Femur (tissue), 1 donor: ENCODE measurements at regions not wholly inside any gene's neighbourhood (a gene's known extent, or its start where the extent isn't known, plus 50 kb on each side); places are given as distances from the start of the nearest gene placed in this dataset.

Experiments used
- DNase-seq: peaks from one replicate; pipeline ENCODE4 v3.0.0-alpha.2; 2017

DNA sequence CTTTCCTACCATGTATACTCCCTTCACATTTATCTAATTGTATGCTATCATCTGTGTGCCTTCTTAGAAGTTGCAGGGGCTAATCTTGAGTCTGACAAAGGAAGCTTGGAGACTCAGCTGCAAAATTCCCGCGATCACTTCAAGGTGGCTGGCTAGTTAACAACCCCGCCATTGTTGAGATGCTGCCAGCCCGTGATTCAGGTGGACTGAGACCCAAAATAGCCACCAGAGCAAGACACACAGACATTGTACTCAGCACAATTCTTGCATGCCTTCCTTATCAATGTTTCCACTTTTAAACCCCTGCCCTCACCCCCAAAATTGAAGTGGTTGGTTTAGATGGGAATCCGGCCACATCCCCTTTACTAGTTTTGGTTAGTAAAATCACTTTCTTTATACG is 225.8 kb upstream of the ZNF717 start:
- DNase-seq = no peak

DNA sequence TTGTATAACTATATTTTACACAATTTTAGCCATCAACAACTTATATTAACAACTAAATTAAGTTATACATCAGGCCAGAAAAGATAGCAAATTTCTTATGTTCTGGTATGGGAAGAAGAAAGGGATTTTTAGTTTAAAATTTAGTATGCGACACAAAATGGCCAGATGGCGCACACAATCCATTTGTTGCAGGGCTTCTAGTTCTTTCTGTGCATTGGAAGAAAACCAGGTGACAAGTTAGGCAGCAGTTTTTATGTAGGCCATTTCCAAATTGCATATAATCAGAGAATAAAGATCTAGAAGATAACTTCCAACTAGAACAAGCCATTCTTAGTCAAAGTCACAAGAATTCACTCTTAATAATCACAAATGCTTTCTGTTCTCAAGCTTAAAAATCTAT is 230.1 kb upstream of the ZNF717 start:
- no peak for DNase-seq

DNA sequence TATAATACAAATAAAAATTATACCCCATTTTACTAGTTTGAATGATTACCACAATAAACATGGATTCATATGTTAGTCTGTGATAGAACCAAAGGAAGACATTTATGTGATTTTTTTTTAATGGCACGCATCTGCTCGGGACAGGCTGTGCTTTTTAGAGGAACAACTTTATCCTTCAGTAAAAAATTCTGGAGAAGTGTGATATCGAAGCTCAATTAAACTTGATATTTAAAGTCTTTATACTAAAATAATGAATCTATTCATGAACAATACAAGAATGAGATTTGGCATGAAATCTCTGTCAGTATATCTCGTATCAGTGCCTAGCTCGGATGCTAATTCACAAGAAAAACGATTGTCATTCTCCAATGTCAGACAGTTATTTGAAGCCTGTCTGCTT is 230.8 kb upstream of the ZNF717 start:
- no peak for DNase-seq

GRCh38 chr3:76016769-76017439 is 231.6 kb upstream of the ZNF717 start:
- no peak for DNase-seq

DNA sequence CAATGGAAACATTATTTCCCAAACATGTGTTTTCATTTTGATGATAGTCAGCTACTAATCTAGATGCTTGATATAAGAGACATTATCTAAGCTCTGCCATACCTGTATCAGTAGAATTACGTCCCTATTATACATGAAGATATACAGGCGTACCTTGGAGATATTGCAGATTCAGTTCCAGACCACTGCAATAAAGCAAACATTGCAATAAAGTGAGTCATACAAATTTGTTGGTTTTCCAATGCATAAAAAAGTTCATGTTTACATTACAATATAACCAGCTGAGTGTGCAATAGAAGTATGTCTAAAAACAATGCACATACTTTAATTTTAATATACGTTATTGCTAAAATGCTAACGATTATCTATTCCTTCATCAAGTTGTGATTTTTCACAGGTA is 236.0 kb upstream of the ZNF717 start:
- DNase-seq = no peak

GRCh38 chr3:76024640-76025039 is 239.3 kb upstream of the ZNF717 start:
- no peak for DNase-seq

GRCh38 chr3:76025561-76025960 is 240.2 kb upstream of the ZNF717 start:
- DNase-seq = no peak

GRCh38 chr3:76026379-76026778 is 241.0 kb upstream of the ZNF717 start:
- DNase-seq = no peak

- DNase-seq = no peak
Measured at GRCh38 chr3:76028774-76029173, 243.4 kb upstream of the ZNF717 start.

DNA sequence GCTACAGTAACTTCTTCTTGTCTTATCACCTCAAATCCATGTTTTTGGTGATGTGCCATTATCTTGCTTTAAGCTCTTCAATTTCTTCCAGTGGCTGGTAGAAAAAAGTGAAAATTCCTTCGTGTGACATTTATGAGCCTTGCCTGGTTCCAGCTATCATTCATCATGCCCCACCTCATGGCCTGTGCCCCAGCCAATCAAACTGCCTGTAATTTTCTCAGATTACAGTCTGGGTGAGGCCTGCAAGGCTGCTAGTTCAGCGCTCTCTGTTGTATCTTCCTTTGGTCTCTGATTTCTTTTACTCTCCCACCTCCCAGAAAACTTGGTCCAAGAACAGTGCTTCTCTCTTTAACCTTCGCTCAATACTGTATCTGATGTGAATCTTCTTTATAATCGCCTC is 249.3 kb upstream of the ZNF717 start:
- no peak for DNase-seq

DNA sequence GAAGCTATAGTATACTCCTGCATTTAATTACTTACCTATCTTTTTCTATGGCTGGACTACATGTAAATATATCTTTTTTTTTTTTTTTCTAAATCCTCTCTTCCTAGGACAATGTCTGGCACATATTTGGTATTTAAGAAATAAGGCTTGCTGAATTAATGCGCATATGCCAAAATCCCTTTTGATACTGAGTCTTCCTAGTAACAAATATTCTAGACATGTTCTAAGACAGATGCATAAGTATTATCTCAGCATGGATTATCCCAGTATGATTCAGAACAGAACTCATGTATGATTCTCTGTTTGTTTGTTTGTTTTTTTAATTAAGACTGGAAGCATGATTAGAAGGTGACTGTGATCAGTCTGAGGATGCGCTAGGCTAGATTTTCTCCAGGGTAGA is 249.8 kb upstream of the ZNF717 start:
- no peak for DNase-seq

GRCh38 chr3:76038949-76039348 is 253.6 kb upstream of the ZNF717 start:
- no peak for DNase-seq

GRCh38 chr3:76039431-76039830 is 254.1 kb upstream of the ZNF717 start:
- no peak for DNase-seq

DNA sequence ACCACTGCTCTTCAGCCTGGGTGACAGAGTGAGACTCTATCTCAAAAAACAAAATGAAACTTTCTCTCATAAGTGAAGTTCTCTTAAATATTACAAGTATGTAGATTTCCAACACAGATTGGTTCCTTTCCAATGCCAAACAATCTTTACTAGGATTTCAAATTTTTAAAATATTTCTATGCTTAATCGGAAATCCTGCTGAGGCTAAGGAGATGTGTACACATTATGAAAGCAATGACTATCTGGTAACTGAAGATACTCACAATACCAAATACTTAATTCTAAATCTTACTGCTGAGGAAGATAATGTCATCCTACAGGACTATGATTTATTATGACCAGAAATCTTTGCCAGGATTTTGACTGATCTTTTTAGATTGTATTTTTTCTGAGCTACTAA is 255.6 kb upstream of the ZNF717 start:
- no peak for DNase-seq

GRCh38 chr3:76043746-76044145 is 258.4 kb upstream of the ZNF717 start:
- no peak for DNase-seq

DNA sequence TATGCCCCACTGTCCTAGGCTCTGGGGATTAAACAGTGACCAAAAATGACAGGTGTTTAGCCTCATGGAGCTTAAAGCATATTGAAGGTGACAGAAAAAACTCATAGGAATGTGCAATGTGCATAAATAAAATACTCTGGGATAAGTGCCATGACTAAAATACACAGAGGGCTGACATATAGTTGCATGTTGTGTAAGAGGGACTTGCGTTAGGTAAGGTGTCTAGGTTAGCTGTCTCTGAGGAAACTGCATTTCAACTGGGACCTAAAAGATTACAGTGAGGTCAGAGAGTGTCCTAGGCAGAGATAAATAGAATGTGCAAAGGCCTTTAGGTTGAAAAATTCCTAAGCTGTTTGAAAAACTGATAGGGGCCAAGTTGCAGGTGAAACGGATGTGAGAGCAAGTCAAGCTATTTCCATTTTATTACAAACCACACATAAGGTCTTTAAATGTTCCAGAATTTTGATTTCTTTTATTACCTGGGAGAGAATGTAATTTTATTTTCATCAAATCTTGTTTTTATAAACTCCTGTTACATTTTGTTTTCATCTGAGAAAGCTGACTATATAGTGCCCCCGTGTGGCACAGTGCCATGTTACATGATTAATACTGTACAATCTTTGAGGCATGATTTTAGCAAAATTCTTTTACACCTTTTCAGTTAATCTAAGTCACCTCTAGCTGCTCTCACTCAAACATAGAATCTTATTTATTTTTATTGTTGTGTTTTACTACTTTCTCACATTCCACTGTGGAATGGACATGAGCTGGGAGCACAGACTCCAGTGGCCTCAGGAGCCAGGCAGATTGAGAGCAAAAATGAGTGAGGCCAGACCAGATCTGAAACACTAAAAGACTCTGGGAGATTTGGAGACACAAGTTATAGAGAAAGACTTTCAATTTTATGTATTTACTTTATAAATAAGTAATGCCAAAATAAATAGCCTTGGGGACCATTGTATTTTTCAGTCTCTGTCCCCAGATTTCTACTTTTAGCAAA is 259.6 kb upstream of the ZNF717 start:
- DNase-seq = peak; percentile 26

DNA sequence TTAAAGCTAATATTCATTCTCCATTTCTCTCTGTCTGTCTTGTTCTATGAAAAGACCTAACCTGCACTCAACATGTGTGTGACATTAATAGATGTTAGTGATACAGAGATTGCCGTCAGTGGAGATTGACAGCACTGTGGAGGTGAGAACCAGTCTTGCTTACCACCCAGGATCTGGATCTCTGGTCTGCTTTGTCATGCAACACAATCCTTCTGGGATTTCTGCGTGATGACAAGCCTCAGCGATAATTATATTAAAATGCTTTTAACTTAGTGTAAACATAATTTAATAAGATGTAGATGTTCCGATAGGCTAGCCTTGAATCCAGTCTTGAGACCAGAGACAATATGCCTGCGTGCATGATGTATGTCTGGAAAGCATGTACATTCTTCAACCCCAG is 262.0 kb upstream of the ZNF717 start:
- DNase-seq = no peak

GRCh38 chr3:76049776-76050175 is 264.4 kb upstream of the ZNF717 start:
- no peak for DNase-seq

DNA sequence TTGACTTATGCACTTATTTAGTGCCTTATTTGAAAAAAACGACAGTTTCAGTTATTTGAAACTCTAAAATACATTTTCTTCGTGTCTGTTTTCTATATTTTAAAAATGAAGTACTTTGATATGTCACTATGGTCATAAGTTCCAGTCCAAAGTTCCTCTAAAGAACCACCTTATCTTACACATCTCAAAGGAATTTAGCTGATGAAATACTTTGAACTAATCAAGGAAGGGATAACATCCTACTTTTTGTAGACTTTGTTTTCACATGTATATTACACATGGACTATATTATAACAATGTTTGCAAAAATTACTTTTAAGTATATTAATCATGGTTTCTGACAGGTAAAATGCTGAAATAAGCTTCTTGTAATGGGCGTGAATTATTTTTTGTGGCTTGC is 265.8 kb upstream of the ZNF717 start:
- no peak for DNase-seq

- DNase-seq = no peak
Measured at GRCh38 chr3:76054404-76054803, 269.1 kb upstream of the ZNF717 start.

DNA sequence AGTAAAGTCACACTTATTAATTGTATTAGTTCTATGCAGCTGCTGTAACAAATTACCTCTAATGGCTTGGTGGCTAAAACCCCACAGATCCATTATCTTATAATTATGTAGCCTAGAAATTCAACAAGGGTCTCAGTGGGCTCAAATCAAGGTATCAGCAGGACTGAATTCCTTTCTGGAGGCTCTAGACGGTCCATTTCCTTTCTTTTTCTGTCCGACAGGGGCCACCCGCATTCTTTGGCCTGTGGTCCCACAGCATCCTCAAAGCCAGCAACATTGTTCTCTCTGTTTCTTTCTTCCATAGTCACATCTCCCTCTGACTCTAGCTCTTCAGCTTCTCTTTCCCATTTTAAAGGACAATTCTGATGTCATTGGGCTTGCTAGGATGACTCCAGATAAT is 276.3 kb upstream of the ZNF717 start:
- DNase-seq = no peak

DNA sequence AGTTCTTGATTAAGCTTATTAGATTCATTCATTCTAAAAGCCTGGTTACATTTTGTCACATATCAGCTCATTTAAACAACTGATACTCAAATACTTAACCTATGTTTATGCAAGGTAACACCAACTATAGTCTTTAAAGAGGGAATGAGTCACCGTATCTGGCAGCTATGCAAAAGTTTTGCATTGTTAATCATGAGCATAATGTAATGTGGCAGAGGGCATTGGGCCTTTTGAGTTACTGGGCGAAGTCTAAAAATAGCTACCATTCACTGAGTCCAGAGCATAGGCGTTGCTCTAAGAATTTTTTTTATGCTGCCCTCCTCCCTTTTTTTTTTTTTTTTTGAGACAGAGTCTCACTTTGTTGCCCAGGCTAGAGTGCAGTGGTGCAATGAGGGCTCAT is 277.7 kb upstream of the ZNF717 start:
- no peak for DNase-seq

- DNase-seq = no peak
Measured at GRCh38 chr3:76063811-76064210, 278.5 kb upstream of the ZNF717 start.

DNA sequence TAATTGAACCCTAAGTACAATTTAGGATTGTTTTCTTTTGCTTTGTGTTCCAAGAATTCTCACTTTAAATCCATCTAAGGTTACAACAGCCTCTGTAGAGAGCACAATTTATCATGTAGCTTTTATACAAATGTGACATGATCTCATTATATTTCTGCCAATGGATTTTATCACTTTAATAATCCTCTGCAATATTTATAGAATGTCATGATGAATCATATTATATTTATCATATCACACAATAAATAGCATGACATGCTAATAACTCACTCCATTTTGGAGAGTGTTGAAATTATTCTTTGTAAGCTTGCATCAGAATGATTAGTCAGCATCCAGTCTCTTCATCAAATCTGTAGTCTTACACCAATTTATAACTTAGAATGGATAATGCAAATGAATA is 280.6 kb upstream of the ZNF717 start:
- no peak for DNase-seq
